Activated naive CD4-positive, alpha-beta T cell treated with anti-CD3 and anti-CD28 coated beads, Interleukin-2, amount 10 ng/mL, durations not matched to agents 7 days and 5 days (primary cell): ENCODE measurements at regions not wholly inside any gene's neighbourhood (a gene's known extent, or its start where the extent isn't known, plus 50 kb on each side); places are given as distances from the start of the nearest gene placed in this dataset.
"Not testable (repeated sequence)": the region's sequence is repeated elsewhere in the genome, so short reads cannot be mapped to it uniquely, and the experiment has no call there.

Source experiments
- CTCF ChIA-PET: fragments of 350-600 bp; sonication (Branson Sonifier 250); formaldehyde crosslinking; loops from one replicate; lab custom pipeline; 2021; ENCODE audit warnings: antibody characterized with exemption; lab: Charles Lee
- DNase-seq: peaks from one replicate; pipeline ENCODE4 v3.0.0-alpha.2; 2020
- H3K27ac Mint-ChIP-seq: one replicate; pipeline ENCODE4 v1.8.0; 2021; ENCODE audit warnings: mild to moderate bottlenecking, moderate library complexity, mixed read lengths
- H3K27me3 Mint-ChIP-seq: one replicate; pipeline ENCODE4 v1.8.0; 2021; ENCODE audit warnings: mild to moderate bottlenecking, mixed read lengths
- H3K36me3 Mint-ChIP-seq: one replicate; pipeline ENCODE4 v1.8.0; 2021; ENCODE audit warnings: mixed read lengths
- H3K4me1 Mint-ChIP-seq: one replicate; pipeline ENCODE4 v1.8.0; 2021; ENCODE audit warnings: mixed read lengths
- H3K4me3 Mint-ChIP-seq: one replicate; pipeline ENCODE4 v1.8.0; 2021; ENCODE audit warnings: mild to moderate bottlenecking, moderate library complexity, mixed read lengths
- H3K9me3 Mint-ChIP-seq: one replicate; pipeline ENCODE4 v1.8.0; 2021; ENCODE audit warnings: mixed read lengths

GRCh38 chr13:101003566-101003965 lies 329.0 kb upstream of the TMTC4 start:
- no peaks in the 10 kb centered on the region for H3K27me3 Mint-ChIP-seq
- no peak overlapping the region for H3K4me3 Mint-ChIP-seq
- CTCF ChIA-PET: no interaction called here
- no peaks in the 10 kb centered on the region for H3K36me3 Mint-ChIP-seq
- H3K9me3 Mint-ChIP-seq: no peaks in the 10 kb centered on the region
- DNase-seq: no peak
- H3K27ac Mint-ChIP-seq: no peak overlapping the region
- no peaks in the 10 kb centered on the region for H3K4me1 Mint-ChIP-seq

- H3K4me1 Mint-ChIP-seq: no peaks in the 10 kb centered on the region
- H3K27me3 Mint-ChIP-seq: peaks cover 7% of the 10 kb centered on the region
- no peaks in the 10 kb centered on the region for H3K9me3 Mint-ChIP-seq
- no peak overlapping the region for H3K27ac Mint-ChIP-seq
- CTCF ChIA-PET: interaction anchor here (0.6 to 0.7 kb wide), 2 partner anchors 84 to 1092 kb away, joined by 3 to 4 read pairs; no protein-coding TSS in a partner anchor
- H3K36me3 Mint-ChIP-seq: no peaks in the 10 kb centered on the region
- no peak for DNase-seq
- no peak overlapping the region for H3K4me3 Mint-ChIP-seq
Observed at GRCh38 chr13:100989392-100989791, 314.8 kb upstream of the TMTC4 start.

- no peaks in the 10 kb centered on the region for H3K36me3 Mint-ChIP-seq
- H3K27ac Mint-ChIP-seq: no peak overlapping the region
- peaks cover 7% of the 10 kb centered on the region for H3K27me3 Mint-ChIP-seq
- no peak overlapping the region for H3K4me3 Mint-ChIP-seq
- H3K4me1 Mint-ChIP-seq: no peaks in the 10 kb centered on the region
- no peaks in the 10 kb centered on the region for H3K9me3 Mint-ChIP-seq
- DNase-seq: no peak
- CTCF ChIA-PET: interaction anchor here (0.6 to 0.7 kb wide), 2 partner anchors 83 to 1093 kb away, joined by 3 to 4 read pairs; no protein-coding TSS in a partner anchor
Observed at GRCh38 chr13:100988921-100989320, 314.3 kb upstream of the TMTC4 start.

GRCh38 chr13:100987948-100988347 lies 313.4 kb upstream of the TMTC4 start:
- Mint-ChIP-seq H3K36me3 (no peaks in the 10 kb centered on the region), H3K27ac (no peak overlapping the region), H3K4me1 (no peaks in the 10 kb centered on the region), H3K4me3 (no peak overlapping the region), H3K9me3 (no peaks in the 10 kb centered on the region), H3K27me3 (peaks cover 7% of the 10 kb centered on the region)
- CTCF ChIA-PET: no interaction called here
- no peak for DNase-seq

GRCh38 chr13:100986571-100986970 lies 312.0 kb upstream of the TMTC4 start:
- CTCF ChIA-PET: no interaction called here
- DNase-seq: no peak
- Mint-ChIP-seq H3K9me3 (no peaks in the 10 kb centered on the region), H3K27me3 (peaks cover 7% of the 10 kb centered on the region), H3K4me1 (no peaks in the 10 kb centered on the region), H3K27ac (no peak overlapping the region), H3K36me3 (no peaks in the 10 kb centered on the region), H3K4me3 (no peak overlapping the region)

GRCh38 chr13:100984085-100984705 lies 309.6 kb upstream of the TMTC4 start:
- Mint-ChIP-seq H3K27ac (no peak overlapping the region), H3K9me3 (no peaks in the 10 kb centered on the region), H3K4me1 (no peaks in the 10 kb centered on the region), H3K4me3 (no peak overlapping the region), H3K27me3 (peaks cover 7% of the 10 kb centered on the region), H3K36me3 (no peaks in the 10 kb centered on the region)
- CTCF ChIA-PET: no interaction called here
- DNase-seq: no peak

- H3K27me3 Mint-ChIP-seq: peaks cover 3% of the 10 kb centered on the region
- no peak overlapping the region for H3K4me3 Mint-ChIP-seq
- H3K36me3 Mint-ChIP-seq: no peaks in the 10 kb centered on the region
- no peaks in the 10 kb centered on the region for H3K4me1 Mint-ChIP-seq
- DNase-seq: no peak
- CTCF ChIA-PET: no interaction called here
- no peaks in the 10 kb centered on the region for H3K9me3 Mint-ChIP-seq
- no peak overlapping the region for H3K27ac Mint-ChIP-seq
Observed at GRCh38 chr13:100983111-100983510, 308.5 kb upstream of the TMTC4 start.

GRCh38 chr13:100980171-100980570 lies 305.6 kb upstream of the TMTC4 start:
- Mint-ChIP-seq H3K36me3 (no peaks in the 10 kb centered on the region), H3K4me3 (no peak overlapping the region), H3K27me3 (no peaks in the 10 kb centered on the region), H3K27ac (no peak overlapping the region), H3K4me1 (no peaks in the 10 kb centered on the region), H3K9me3 (no peaks in the 10 kb centered on the region)
- DNase-seq: no peak
- CTCF ChIA-PET: no interaction called here

GRCh38 chr13:100977841-100978240 lies 303.2 kb upstream of the TMTC4 start:
- DNase-seq: no peak
- Mint-ChIP-seq H3K4me3 (no peak overlapping the region), H3K27ac (no peak overlapping the region), H3K9me3 (no peaks in the 10 kb centered on the region), H3K36me3 (no peaks in the 10 kb centered on the region), H3K27me3 (no peaks in the 10 kb centered on the region), H3K4me1 (no peaks in the 10 kb centered on the region)
- CTCF ChIA-PET: no interaction called here

- H3K27ac Mint-ChIP-seq: no peak overlapping the region
- no peaks in the 10 kb centered on the region for H3K36me3 Mint-ChIP-seq
- no peaks in the 10 kb centered on the region for H3K27me3 Mint-ChIP-seq
- H3K9me3 Mint-ChIP-seq: no peaks in the 10 kb centered on the region
- CTCF ChIA-PET: no interaction called here
- H3K4me1 Mint-ChIP-seq: no peaks in the 10 kb centered on the region
- no peak for DNase-seq
- H3K4me3 Mint-ChIP-seq: no peak overlapping the region
Observed at GRCh38 chr13:100976993-100977392, 302.4 kb upstream of the TMTC4 start.

- H3K4me1 Mint-ChIP-seq, DNase-seq, H3K9me3 Mint-ChIP-seq, CTCF ChIA-PET, H3K4me3 Mint-ChIP-seq, H3K27ac Mint-ChIP-seq, H3K36me3 Mint-ChIP-seq, H3K27me3 Mint-ChIP-seq: not testable (repeated sequence)
Observed at GRCh38 chr13:100975666-100976065, 301.1 kb upstream of the TMTC4 start.

- CTCF ChIA-PET: no interaction called here
- no peaks in the 10 kb centered on the region for H3K36me3 Mint-ChIP-seq
- no peak overlapping the region for H3K27ac Mint-ChIP-seq
- H3K4me3 Mint-ChIP-seq: no peak overlapping the region
- no peak for DNase-seq
- H3K4me1 Mint-ChIP-seq: no peaks in the 10 kb centered on the region
- H3K27me3 Mint-ChIP-seq: peaks cover 4% of the 10 kb centered on the region
- H3K9me3 Mint-ChIP-seq: peaks cover 2% of the 10 kb centered on the region
Observed at GRCh38 chr13:100962585-100962984, 288.0 kb upstream of the TMTC4 start.

- Mint-ChIP-seq H3K4me1 (no peaks in the 10 kb centered on the region), H3K27me3 (peaks cover 4% of the 10 kb centered on the region), H3K9me3 (peaks cover 2% of the 10 kb centered on the region), H3K4me3 (no peak overlapping the region), H3K36me3 (no peaks in the 10 kb centered on the region), H3K27ac (no peak overlapping the region)
- no peak for DNase-seq
- CTCF ChIA-PET: interaction anchor here (0.7 kb wide), 1 partner anchor 30 kb away, joined by 3 read pairs; no protein-coding TSS in a partner anchor
Observed at GRCh38 chr13:100961186-100961585, 286.6 kb upstream of the TMTC4 start.

GRCh38 chr13:100958831-100959230 lies 284.2 kb upstream of the TMTC4 start:
- peaks cover 4% of the 10 kb centered on the region for H3K27me3 Mint-ChIP-seq
- CTCF ChIA-PET: no interaction called here
- no peaks in the 10 kb centered on the region for H3K9me3 Mint-ChIP-seq
- H3K27ac Mint-ChIP-seq: no peak overlapping the region
- H3K36me3 Mint-ChIP-seq: no peaks in the 10 kb centered on the region
- DNase-seq: no peak
- H3K4me1 Mint-ChIP-seq: no peaks in the 10 kb centered on the region
- no peak overlapping the region for H3K4me3 Mint-ChIP-seq

GRCh38 chr13:100957741-100958140 lies 283.1 kb upstream of the TMTC4 start:
- Mint-ChIP-seq H3K27me3 (peaks cover 4% of the 10 kb centered on the region), H3K36me3 (no peaks in the 10 kb centered on the region), H3K27ac (no peak overlapping the region), H3K4me1 (no peaks in the 10 kb centered on the region), H3K9me3 (no peaks in the 10 kb centered on the region), H3K4me3 (no peak overlapping the region)
- CTCF ChIA-PET: no interaction called here
- no peak for DNase-seq
